ENCODE measurements at regions not wholly inside any gene's neighbourhood (a gene's known extent, or its start where the extent isn't known, plus 50 kb on each side); places are given as distances from the start of the nearest gene placed in this dataset.

GRCh38 chr4:138452826-138453225 lies 210.7 kb upstream of the SLC7A11 start:
- TF ChIP-seq CTCF (IDR thresholded peaks at IDR 0.05) (no peak), EP300 (IDR thresholded peaks at IDR 0.05) (no peak)
